ENCODE measurements at regions not wholly inside any gene's neighbourhood (a gene's known extent, or its start where the extent isn't known, plus 50 kb on each side); places are given as distances from the start of the nearest gene placed in this dataset.

DNA sequence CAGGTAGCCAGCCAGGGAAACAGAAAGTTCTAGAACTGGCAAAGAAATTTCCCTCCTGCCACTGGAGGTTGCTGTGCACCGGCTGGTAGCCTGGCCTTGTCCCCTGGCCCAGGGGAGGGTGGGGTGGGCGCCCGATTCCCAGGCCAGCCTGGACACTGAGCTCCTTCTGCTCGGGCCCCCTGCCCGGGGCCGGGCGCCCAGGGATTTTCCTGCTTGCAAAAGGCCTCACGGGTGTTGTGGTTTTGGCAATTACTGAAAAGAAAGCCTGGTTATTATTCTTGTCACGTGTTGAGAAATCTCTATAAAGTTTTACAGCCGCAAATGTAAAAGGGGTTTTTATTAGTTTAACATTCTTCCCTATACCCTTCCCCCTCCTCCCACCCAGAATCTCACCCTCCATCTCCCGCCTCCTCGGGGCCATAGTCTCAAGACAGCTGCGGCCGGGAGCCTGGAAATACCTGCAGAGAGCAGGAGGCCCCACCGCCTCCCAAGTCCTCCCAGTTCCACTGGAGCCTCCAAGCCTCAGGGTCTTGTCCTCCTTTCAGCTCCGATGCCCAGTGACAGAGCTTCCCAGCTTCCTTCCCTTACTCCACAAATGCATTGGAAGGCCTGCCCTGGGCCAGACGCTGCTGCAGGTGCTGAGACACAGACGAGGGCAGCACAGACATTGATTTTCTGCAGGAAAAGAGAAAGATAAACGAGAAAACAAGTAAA, 1515.6 kb downstream of the TBC1D22A start:
- TF ChIP-seq POLR2AphosphoS5 (IDR thresholded peaks at IDR 0.05; ENCODE audit: low read depth, low read length) (no peak), EZH2 (IDR thresholded peaks at IDR 0.05) (no peak), TCF7L2 (IDR thresholded peaks at IDR 0.05; ENCODE audit: borderline replicate concordance, extremely low read depth, insufficient read depth, insufficient read length) (no peak), ZFX (IDR thresholded peaks at IDR 0.05) (no peak), POLR2A (IDR thresholded peaks at IDR 0.05; ENCODE audit: borderline replicate concordance, extremely low read depth, insufficient read depth, insufficient read length) (no peak), FOSL1 (IDR thresholded peaks at IDR 0.05; ENCODE audit: low read depth) (no peak), RAD21 (IDR thresholded peaks at IDR 0.05; ENCODE audit: low read depth) (no peak), ELF1 (IDR thresholded peaks at IDR 0.05; ENCODE audit: borderline replicate concordance, low read depth) (no peak), YY1 (IDR thresholded peaks at IDR 0.05; ENCODE audit: extremely low read depth, insufficient replicate concordance, low read depth, low read length) (no peak), ZNF274 (IDR thresholded peaks at IDR 0.05; ENCODE audit: low read depth, low read length) (no peak)
- TF ChIP-seq, protein P1, sequence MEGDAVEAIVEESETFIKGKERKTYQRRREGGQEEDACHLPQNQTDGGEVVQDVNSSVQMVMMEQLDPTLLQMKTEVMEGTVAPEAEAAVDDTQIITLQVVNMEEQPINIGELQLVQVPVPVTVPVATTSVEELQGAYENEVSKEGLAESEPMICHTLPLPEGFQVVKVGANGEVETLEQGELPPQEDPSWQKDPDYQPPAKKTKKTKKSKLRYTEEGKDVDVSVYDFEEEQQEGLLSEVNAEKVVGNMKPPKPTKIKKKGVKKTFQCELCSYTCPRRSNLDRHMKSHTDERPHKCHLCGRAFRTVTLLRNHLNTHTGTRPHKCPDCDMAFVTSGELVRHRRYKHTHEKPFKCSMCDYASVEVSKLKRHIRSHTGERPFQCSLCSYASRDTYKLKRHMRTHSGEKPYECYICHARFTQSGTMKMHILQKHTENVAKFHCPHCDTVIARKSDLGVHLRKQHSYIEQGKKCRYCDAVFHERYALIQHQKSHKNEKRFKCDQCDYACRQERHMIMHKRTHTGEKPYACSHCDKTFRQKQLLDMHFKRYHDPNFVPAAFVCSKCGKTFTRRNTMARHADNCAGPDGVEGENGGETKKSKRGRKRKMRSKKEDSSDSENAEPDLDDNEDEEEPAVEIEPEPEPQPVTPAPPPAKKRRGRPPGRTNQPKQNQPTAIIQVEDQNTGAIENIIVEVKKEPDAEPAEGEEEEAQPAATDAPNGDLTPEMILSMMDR (IDR thresholded peaks at IDR 0.05 in 2 of 3, conservative IDR thresholded peaks at IDR 0.05 in 1 of 3; ENCODE audit: borderline replicate concordance in 1 of 3, insufficient read depth in 1 of 3, low read depth in 2 of 3, low read length in 2 of 3): no peak
- TF ChIP-seq, protein P2, sequence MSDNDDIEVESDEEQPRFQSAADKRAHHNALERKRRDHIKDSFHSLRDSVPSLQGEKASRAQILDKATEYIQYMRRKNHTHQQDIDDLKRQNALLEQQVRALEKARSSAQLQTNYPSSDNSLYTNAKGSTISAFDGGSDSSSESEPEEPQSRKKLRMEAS (IDR thresholded peaks at IDR 0.05): no peak
- TF ChIP-seq, protein P3, sequence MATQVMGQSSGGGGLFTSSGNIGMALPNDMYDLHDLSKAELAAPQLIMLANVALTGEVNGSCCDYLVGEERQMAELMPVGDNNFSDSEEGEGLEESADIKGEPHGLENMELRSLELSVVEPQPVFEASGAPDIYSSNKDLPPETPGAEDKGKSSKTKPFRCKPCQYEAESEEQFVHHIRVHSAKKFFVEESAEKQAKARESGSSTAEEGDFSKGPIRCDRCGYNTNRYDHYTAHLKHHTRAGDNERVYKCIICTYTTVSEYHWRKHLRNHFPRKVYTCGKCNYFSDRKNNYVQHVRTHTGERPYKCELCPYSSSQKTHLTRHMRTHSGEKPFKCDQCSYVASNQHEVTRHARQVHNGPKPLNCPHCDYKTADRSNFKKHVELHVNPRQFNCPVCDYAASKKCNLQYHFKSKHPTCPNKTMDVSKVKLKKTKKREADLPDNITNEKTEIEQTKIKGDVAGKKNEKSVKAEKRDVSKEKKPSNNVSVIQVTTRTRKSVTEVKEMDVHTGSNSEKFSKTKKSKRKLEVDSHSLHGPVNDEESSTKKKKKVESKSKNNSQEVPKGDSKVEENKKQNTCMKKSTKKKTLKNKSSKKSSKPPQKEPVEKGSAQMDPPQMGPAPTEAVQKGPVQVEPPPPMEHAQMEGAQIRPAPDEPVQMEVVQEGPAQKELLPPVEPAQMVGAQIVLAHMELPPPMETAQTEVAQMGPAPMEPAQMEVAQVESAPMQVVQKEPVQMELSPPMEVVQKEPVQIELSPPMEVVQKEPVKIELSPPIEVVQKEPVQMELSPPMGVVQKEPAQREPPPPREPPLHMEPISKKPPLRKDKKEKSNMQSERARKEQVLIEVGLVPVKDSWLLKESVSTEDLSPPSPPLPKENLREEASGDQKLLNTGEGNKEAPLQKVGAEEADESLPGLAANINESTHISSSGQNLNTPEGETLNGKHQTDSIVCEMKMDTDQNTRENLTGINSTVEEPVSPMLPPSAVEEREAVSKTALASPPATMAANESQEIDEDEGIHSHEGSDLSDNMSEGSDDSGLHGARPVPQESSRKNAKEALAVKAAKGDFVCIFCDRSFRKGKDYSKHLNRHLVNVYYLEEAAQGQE (IDR thresholded peaks at IDR 0.05; ENCODE audit: low read depth): no peak
- TF ChIP-seq, protein P4, sequence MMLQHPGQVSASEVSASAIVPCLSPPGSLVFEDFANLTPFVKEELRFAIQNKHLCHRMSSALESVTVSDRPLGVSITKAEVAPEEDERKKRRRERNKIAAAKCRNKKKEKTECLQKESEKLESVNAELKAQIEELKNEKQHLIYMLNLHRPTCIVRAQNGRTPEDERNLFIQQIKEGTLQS (IDR thresholded peaks at IDR 0.05): no peak
